HEK293 (cell line): ENCODE measurements at regions not wholly inside any gene's neighbourhood (a gene's known extent, or its start where the extent isn't known, plus 50 kb on each side); places are given as distances from the start of the nearest gene placed in this dataset.

Experiments
- CTCF ChIA-PET: fragments of 350-600 bp; formaldehyde crosslinking; extraction: SDS; loops from one replicate; lab custom pipeline; 2021; ENCODE audit warnings: antibody characterized with exemption; lab: Yijun Ruan, JAX
- POLR2A ChIA-PET: fragments of 300-600 bp; formaldehyde crosslinking; extraction: SDS; loops from one replicate; lab custom pipeline; 2020; ENCODE audit warnings: antibody characterized with exemption, inconsistent platforms; lab: Yijun Ruan, JAX
- H3K27ac ChIP-seq: fragments of 200-500 bp; sonication (Bioruptor generic); 2 replicates; pipeline ENCODE4 v1.5.1; 2014; ENCODE audit warnings: low read depth, low read length, control low read depth, inconsistent platforms; ENCODE audit errors: extremely low read depth
- H3K36me3 ChIP-seq, 2 experiments: fragments of 200-500 bp in 1 of 2; sonication (Bioruptor generic) in 1 of 2; 1 replicate in 1 of 2; 2 replicates in 1 of 2; pipeline ENCODE4 v1.5.1; 2014 to 2017; ENCODE audit warnings: inconsistent platforms in 2 of 2, low read length in 2 of 2; ENCODE audit not compliant: control insufficient read depth in 2 of 2, insufficient read depth in 1 of 2
- H3K4me1 ChIP-seq: fragments of 200-500 bp; sonication (Bioruptor generic); 2 replicates; pipeline ENCODE4 v1.5.1; 2014; ENCODE audit warnings: mild to moderate bottlenecking, low read length, inconsistent platforms; ENCODE audit not compliant: control insufficient read depth, insufficient read depth
- H3K4me3 ChIP-seq: 2 replicates; pipeline ENCODE4 v1.5.1; 2011; ENCODE audit warnings: low read depth, mild to moderate bottlenecking, control low read depth, low read length, moderate library complexity
- H3K9me3 ChIP-seq: fragments of 200-500 bp; sonication (Bioruptor generic); 2 replicates; pipeline ENCODE4 v1.5.1; 2014; ENCODE audit warnings: low read depth, low read length, inconsistent platforms; ENCODE audit not compliant: control insufficient read depth, insufficient read depth
- EGR2 ChIP-seq: fragments of 450-650 bp; formaldehyde crosslinking; IDR thresholded peaks from 2 replicates; pipeline ENCODE4 v1.5.1; 2016; ENCODE audit warnings: low read depth, missing biosample characterization, missing genetic modification characterization
- HOXC10 ChIP-seq: sonication (generic); formaldehyde crosslinking; IDR thresholded peaks from 2 replicates; pipeline ENCODE4 v1.8.1; 2023; ENCODE audit warnings: mild to moderate bottlenecking, missing genetic modification reagents
- KLF7 ChIP-seq: fragments of 450-650 bp; formaldehyde crosslinking; IDR thresholded peaks from 2 replicates; pipeline ENCODE4 v1.5.1; 2016; ENCODE audit warnings: missing biosample characterization, missing genetic modification characterization, borderline replicate concordance
- PRDM10 ChIP-seq: fragments of 450-650 bp; formaldehyde crosslinking; IDR thresholded peaks from 2 replicates; pipeline ENCODE4 v1.5.1; 2016; ENCODE audit warnings: missing biosample characterization, missing genetic modification characterization
- ZBTB1 ChIP-seq: fragments of 450-650 bp; formaldehyde crosslinking; IDR thresholded peaks from 2 replicates; pipeline ENCODE4 v1.5.1; 2016; ENCODE audit warnings: missing biosample characterization, missing genetic modification characterization
- ZBTB20 ChIP-seq: fragments of 450-650 bp; formaldehyde crosslinking; IDR thresholded peaks from 2 replicates; pipeline ENCODE4 v1.5.1; 2016; ENCODE audit warnings: missing biosample characterization, missing genetic modification characterization
- ZNF121 ChIP-seq: fragments of 450-650 bp; formaldehyde crosslinking; IDR thresholded peaks from 2 replicates; pipeline ENCODE4 v1.5.1; 2016; ENCODE audit warnings: missing biosample characterization, missing genetic modification characterization
- ZNF341 ChIP-seq: fragments of 450-650 bp; formaldehyde crosslinking; IDR thresholded peaks from 2 replicates; pipeline ENCODE4; 2016; ENCODE audit warnings: low read depth, missing biosample characterization, missing genetic modification characterization
- ZNF394 ChIP-seq: fragments of 450-650 bp; formaldehyde crosslinking; IDR thresholded peaks from 2 replicates; pipeline ENCODE4 v1.5.1; 2016; ENCODE audit warnings: missing biosample characterization, missing genetic modification characterization, mild to moderate bottlenecking, moderate library complexity, borderline replicate concordance
- ZNF426 ChIP-seq: fragments of 450-650 bp; formaldehyde crosslinking; IDR thresholded peaks from 2 replicates; pipeline ENCODE4 v1.5.1; 2017; ENCODE audit warnings: missing biosample characterization, missing genetic modification characterization, mild to moderate bottlenecking, inconsistent platforms, moderate library complexity
- ZNF529 ChIP-seq: fragments of 450-650 bp; formaldehyde crosslinking; IDR thresholded peaks from 2 replicates; pipeline ENCODE4 v1.5.1; 2017; ENCODE audit warnings: missing genetic modification characterization, missing biosample characterization; ENCODE audit not compliant: insufficient replicate concordance
- ZNF610 ChIP-seq: fragments of 450-650 bp; formaldehyde crosslinking; IDR thresholded peaks from 2 replicates; pipeline ENCODE4 v1.5.1; 2016; ENCODE audit warnings: missing biosample characterization, missing genetic modification characterization, borderline replicate concordance
- ZNF621 ChIP-seq: fragments of 450-650 bp; formaldehyde crosslinking; IDR thresholded peaks from 2 replicates; pipeline ENCODE4 v1.5.1; 2017; ENCODE audit warnings: missing biosample characterization, missing genetic modification characterization
- ZNF626 ChIP-seq: fragments of 450-650 bp; sonication (Bioruptor Pico); formaldehyde crosslinking; IDR thresholded peaks from 2 replicates; pipeline ENCODE4 v1.5.1; 2018; ENCODE audit warnings: missing biosample characterization, missing genetic modification characterization, inconsistent platforms
- ZNF701 ChIP-seq: fragments of 450-650 bp; formaldehyde crosslinking; IDR thresholded peaks from 2 replicates; pipeline ENCODE4 v1.5.1; 2016; ENCODE audit warnings: missing biosample characterization, missing genetic modification characterization
- ZNF785 ChIP-seq: fragments of 450-650 bp; formaldehyde crosslinking; IDR thresholded peaks from 2 replicates; pipeline ENCODE4 v1.5.1; 2016; ENCODE audit warnings: missing biosample characterization, missing genetic modification characterization
- ZNF837 ChIP-seq: fragments of 450-650 bp; formaldehyde crosslinking; IDR thresholded peaks from 2 replicates; pipeline ENCODE4 v1.5.1; 2016; ENCODE audit warnings: missing biosample characterization, missing genetic modification characterization
- TF ChIP-seq, protein P1 (sequence below): fragments of 450-650 bp; formaldehyde crosslinking; IDR thresholded peaks from 2 replicates; pipeline ENCODE4 v1.5.1; 2016; ENCODE audit warnings: missing biosample characterization, missing genetic modification characterization, borderline replicate concordance
- TF ChIP-seq, protein P2 (sequence below): fragments of 450-650 bp; formaldehyde crosslinking; IDR thresholded peaks from 2 replicates; pipeline ENCODE4; 2016; ENCODE audit warnings: missing biosample characterization, missing genetic modification characterization
- TF ChIP-seq, protein P3 (sequence below): fragments of 450-650 bp; formaldehyde crosslinking; IDR thresholded peaks from 2 replicates; pipeline ENCODE4 v1.5.1; 2016; ENCODE audit warnings: missing biosample characterization, missing genetic modification characterization

GRCh38 chr1:119225831-119226230 lies 85.4 kb upstream of the WARS2 start (continued):
- TF ChIP-seq PRDM10 (tag by site-specific recombination) (no peak), ZNF121 (tag by site-specific recombination) (no peak), ZNF426 (no peak), ZNF341 (tag by site-specific recombination) (no peak)

- no peaks in the 10 kb centered on the region for H3K36me3 ChIP-seq
- H3K4me1 ChIP-seq = peaks cover 11% of the 10 kb centered on the region
- no peak overlapping the region for H3K27ac ChIP-seq
- ChIA-PET CTCF (interaction anchor here (0.6 to 0.7 kb wide), 2 partner anchors 248 to 1171 kb away, joined by 3 to 4 read pairs; no protein-coding TSS in a partner anchor), POLR2A (no interaction called here)
- TF ChIP-seq ZNF837 (tag by site-specific recombination) = no peak
- TF ChIP-seq ZNF621 = no peak
- H3K9me3 ChIP-seq = no peaks in the 10 kb centered on the region
- no peak overlapping the region for H3K4me3 ChIP-seq
Observed at GRCh38 chr1:119226321-119226720, 85.9 kb upstream of the WARS2 start.

- ChIA-PET POLR2A (no interaction called here), CTCF (interaction anchor here (0.6 to 0.9 kb wide), 3 partner anchors 48 to 1171 kb away, joined by 3 to 4 read pairs (median 3); no protein-coding TSS in a partner anchor)
- Histone ChIP-seq H3K36me3 (no peaks in the 10 kb centered on the region), H3K27ac (no peak overlapping the region), H3K9me3 (no peaks in the 10 kb centered on the region), H3K4me1 (peaks cover 11% of the 10 kb centered on the region), H3K4me3 (no peak overlapping the region)
- TF ChIP-seq KLF7 (tag by site-specific recombination) = no peak
- no peak for TF ChIP-seq ZBTB1 (tag by site-specific recombination)
- TF ChIP-seq ZNF394 (tag by site-specific recombination) = no peak
- TF ChIP-seq ZNF610 = no peak
- TF ChIP-seq, protein P1, sequence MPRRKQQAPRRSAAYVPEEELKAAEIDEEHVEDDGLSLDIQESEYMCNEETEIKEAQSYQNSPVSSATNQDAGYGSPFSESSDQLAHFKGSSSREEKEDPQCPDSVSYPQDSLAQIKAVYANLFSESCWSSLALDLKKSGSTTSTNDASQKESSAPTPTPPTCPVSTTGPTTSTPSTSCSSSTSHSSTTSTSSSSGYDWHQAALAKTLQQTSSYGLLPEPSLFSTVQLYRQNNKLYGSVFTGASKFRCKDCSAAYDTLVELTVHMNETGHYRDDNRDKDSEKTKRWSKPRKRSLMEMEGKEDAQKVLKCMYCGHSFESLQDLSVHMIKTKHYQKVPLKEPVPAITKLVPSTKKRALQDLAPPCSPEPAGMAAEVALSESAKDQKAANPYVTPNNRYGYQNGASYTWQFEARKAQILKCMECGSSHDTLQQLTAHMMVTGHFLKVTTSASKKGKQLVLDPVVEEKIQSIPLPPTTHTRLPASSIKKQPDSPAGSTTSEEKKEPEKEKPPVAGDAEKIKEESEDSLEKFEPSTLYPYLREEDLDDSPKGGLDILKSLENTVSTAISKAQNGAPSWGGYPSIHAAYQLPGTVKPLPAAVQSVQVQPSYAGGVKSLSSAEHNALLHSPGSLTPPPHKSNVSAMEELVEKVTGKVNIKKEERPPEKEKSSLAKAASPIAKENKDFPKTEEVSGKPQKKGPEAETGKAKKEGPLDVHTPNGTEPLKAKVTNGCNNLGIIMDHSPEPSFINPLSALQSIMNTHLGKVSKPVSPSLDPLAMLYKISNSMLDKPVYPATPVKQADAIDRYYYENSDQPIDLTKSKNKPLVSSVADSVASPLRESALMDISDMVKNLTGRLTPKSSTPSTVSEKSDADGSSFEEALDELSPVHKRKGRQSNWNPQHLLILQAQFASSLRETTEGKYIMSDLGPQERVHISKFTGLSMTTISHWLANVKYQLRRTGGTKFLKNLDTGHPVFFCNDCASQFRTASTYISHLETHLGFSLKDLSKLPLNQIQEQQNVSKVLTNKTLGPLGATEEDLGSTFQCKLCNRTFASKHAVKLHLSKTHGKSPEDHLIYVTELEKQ (tag by site-specific recombination) = no peak
- no peak for TF ChIP-seq ZNF626 (tag by site-specific recombination)
- no peak for TF ChIP-seq HOXC10 (CRISPR knock-in tag)
- TF ChIP-seq EGR2 (tag by site-specific recombination) = no peak
- no peak for TF ChIP-seq ZNF785 (tag by site-specific recombination)
- TF ChIP-seq, protein P2, sequence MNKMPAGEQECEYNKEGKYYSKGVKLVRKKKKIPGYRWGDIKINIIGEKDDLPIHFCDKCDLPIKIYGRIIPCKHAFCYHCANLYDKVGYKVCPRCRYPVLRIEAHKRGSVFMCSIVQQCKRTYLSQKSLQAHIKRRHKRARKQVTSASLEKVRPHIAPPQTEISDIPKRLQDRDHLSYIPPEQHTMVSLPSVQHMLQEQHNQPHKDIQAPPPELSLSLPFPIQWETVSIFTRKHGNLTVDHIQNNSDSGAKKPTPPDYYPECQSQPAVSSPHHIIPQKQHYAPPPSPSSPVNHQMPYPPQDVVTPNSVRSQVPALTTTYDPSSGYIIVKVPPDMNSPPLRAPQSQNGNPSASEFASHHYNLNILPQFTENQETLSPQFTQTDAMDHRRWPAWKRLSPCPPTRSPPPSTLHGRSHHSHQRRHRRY (tag by site-specific recombination) = no peak
- TF ChIP-seq ZBTB20 (tag by site-specific recombination) = no peak
- TF ChIP-seq ZNF701 (tag by site-specific recombination) = no peak
- TF ChIP-seq ZNF529 = no peak
- TF ChIP-seq, protein P3, sequence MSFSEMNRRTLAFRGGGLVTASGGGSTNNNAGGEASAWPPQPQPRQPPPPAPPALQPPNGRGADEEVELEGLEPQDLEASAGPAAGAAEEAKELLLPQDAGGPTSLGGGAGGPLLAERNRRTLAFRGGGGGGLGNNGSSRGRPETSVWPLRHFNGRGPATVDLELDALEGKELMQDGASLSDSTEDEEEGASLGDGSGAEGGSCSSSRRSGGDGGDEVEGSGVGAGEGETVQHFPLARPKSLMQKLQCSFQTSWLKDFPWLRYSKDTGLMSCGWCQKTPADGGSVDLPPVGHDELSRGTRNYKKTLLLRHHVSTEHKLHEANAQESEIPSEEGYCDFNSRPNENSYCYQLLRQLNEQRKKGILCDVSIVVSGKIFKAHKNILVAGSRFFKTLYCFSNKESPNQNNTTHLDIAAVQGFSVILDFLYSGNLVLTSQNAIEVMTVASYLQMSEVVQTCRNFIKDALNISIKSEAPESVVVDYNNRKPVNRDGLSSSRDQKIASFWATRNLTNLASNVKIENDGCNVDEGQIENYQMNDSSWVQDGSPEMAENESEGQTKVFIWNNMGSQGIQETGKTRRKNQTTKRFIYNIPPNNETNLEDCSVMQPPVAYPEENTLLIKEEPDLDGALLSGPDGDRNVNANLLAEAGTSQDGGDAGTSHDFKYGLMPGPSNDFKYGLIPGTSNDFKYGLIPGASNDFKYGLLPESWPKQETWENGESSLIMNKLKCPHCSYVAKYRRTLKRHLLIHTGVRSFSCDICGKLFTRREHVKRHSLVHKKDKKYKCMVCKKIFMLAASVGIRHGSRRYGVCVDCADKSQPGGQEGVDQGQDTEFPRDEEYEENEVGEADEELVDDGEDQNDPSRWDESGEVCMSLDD (tag by site-specific recombination) = no peak
Observed at GRCh38 chr1:119226913-119227312, 86.5 kb upstream of the WARS2 start.
